IMR-90 (cell line): ENCODE measurements at regions not wholly inside any gene's neighbourhood (a gene's known extent, or its start where the extent isn't known, plus 50 kb on each side); places are given as distances from the start of the nearest gene placed in this dataset.

ENCODE experiments used
- ATAC-seq: fragments of 200-7000 bp; cut with Tn5 transposase; 2 replicates; pipeline ENCODE4 v1.9.1; 2020; ENCODE audit warnings: low read depth, mild to moderate bottlenecking, moderate library complexity
- BruUV-seq: library from RNA; stranded (reverse); fragments of 400-500 nt; replicated peaks from 2 replicates; lab custom pipeline; 2021; lab: Mats Ljungman, UMichigan
- CTCF ChIA-PET: fragments of 300-600 bp; formaldehyde crosslinking; extraction: SDS; loops from one replicate; lab custom pipeline; 2021; ENCODE audit warnings: antibody characterized with exemption; lab: Yijun Ruan, JAX
- POLR2A ChIA-PET: fragments of 300-600 bp; sonication (Branson Sonifier 250); formaldehyde crosslinking; loops from one replicate; lab custom pipeline; 2022; ENCODE audit warnings: antibody characterized with exemption; ENCODE audit not compliant: unreplicated experiment; lab: Charles Lee
- DNase-seq: peaks from one replicate; pipeline ENCODE4 v3.0.0; 2013
- H2AFZ ChIP-seq: replicated peaks from 2 replicates; pipeline ENCODE3; 2013; ENCODE audit warnings: low read length, mild to moderate bottlenecking; ENCODE audit not compliant: poor library complexity
- H2AK5ac ChIP-seq: 2 replicates; pipeline ENCODE4 v1.6.1; 2013; ENCODE audit warnings: low read depth, low read length, inconsistent platforms
- H2AK9ac ChIP-seq: replicated peaks from 2 replicates; pipeline ENCODE3; 2013; ENCODE audit warnings: mild to moderate bottlenecking, low read depth, low read length, moderate library complexity; ENCODE audit not compliant: poor library complexity
- H2BK120ac ChIP-seq: 2 replicates; pipeline ENCODE4 v1.6.1; 2013; ENCODE audit warnings: low read depth, low read length, inconsistent platforms
- H2BK15ac ChIP-seq: 3 replicates; pipeline ENCODE4 v1.6.1; 2013; ENCODE audit warnings: low read depth, low read length, inconsistent platforms
- H2BK20ac ChIP-seq: 2 replicates; pipeline ENCODE4 v1.6.1; 2013; ENCODE audit warnings: low read depth, mild to moderate bottlenecking, inconsistent platforms, low read length, moderate library complexity
- H2BK5ac ChIP-seq: 2 replicates; pipeline ENCODE4 v1.6.1; 2013; ENCODE audit warnings: mild to moderate bottlenecking, low read depth, low read length, inconsistent platforms; ENCODE audit not compliant: poor library complexity, severe bottlenecking
- H3K14ac ChIP-seq: replicated peaks from 2 replicates; pipeline ENCODE4 v1.6.1; 2013; ENCODE audit warnings: low read depth, low read length, inconsistent platforms
- H3K18ac ChIP-seq: 2 replicates; pipeline ENCODE4 v1.6.1; 2013; ENCODE audit warnings: low read depth, low read length, control low read depth
- H3K23ac ChIP-seq: 2 replicates; pipeline ENCODE4 v1.6.1; 2013; ENCODE audit warnings: low read depth, low read length, inconsistent platforms
- H3K27ac ChIP-seq: 2 replicates; pipeline ENCODE4 v1.5.1; 2013; ENCODE audit warnings: mild to moderate bottlenecking, control low read depth, low read length; ENCODE audit not compliant: insufficient read depth
- H3K27me3 ChIP-seq: 2 replicates; pipeline ENCODE4 v1.6.1; 2013; ENCODE audit warnings: low read length; ENCODE audit not compliant: control insufficient read depth, insufficient read depth
- H3K36me3 ChIP-seq: 2 replicates; pipeline ENCODE4 v1.6.1; 2013; ENCODE audit warnings: low read length, mixed read lengths; ENCODE audit not compliant: control insufficient read depth, insufficient read depth
- H3K4ac ChIP-seq: 2 replicates; pipeline ENCODE4 v1.6.1; 2013; ENCODE audit warnings: low read depth, low read length, inconsistent platforms
- H3K4me1 ChIP-seq: 2 replicates; pipeline ENCODE4 v1.6.1; 2013; ENCODE audit warnings: low read length, mixed read lengths; ENCODE audit not compliant: control insufficient read depth, insufficient read depth
- H3K4me2 ChIP-seq: 2 replicates; pipeline ENCODE4 v1.6.1; 2013; ENCODE audit warnings: low read depth, mild to moderate bottlenecking, control low read depth, low read length, moderate library complexity
- H3K4me3 ChIP-seq: 2 replicates; pipeline ENCODE4 v1.5.1; 2013; ENCODE audit warnings: low read depth, mild to moderate bottlenecking, control low read depth, low read length, moderate library complexity; ENCODE audit not compliant: insufficient read depth
- H3K56ac ChIP-seq: 2 replicates; pipeline ENCODE4 v1.6.1; 2013; ENCODE audit warnings: low read length, inconsistent platforms; ENCODE audit not compliant: insufficient read depth; ENCODE audit errors: extremely low read depth
- H3K79me1 ChIP-seq, 2 experiments: 2 replicates each; pipeline ENCODE4 v1.6.1; 2013; ENCODE audit warnings: low read length in 2 of 2, inconsistent platforms in 1 of 2, low read depth in 1 of 2
- H3K9ac ChIP-seq: 2 replicates; pipeline ENCODE4 v1.6.1; 2013; ENCODE audit warnings: low read depth, low read length, control low read depth
- H3K9me1 ChIP-seq: 2 replicates; pipeline ENCODE4 v1.6.1; 2013; ENCODE audit warnings: low read length, inconsistent platforms; ENCODE audit not compliant: insufficient read depth
- H3K9me3 ChIP-seq: 2 replicates; pipeline ENCODE4 v1.6.1; 2013; ENCODE audit warnings: low read length; ENCODE audit not compliant: control insufficient read depth, insufficient read depth
- H4K20me1 ChIP-seq: 2 replicates; pipeline ENCODE4 v1.6.1; 2013; ENCODE audit warnings: low read length, inconsistent platforms; ENCODE audit not compliant: insufficient read depth
- H4K5ac ChIP-seq: 2 replicates; pipeline ENCODE4 v1.6.1; 2013; ENCODE audit warnings: mild to moderate bottlenecking, low read depth, low read length, control low read depth
- H4K8ac ChIP-seq, 2 experiments: 2 replicates each; pipeline ENCODE4 v1.6.1; 2013; ENCODE audit warnings: low read depth in 2 of 2, low read length in 2 of 2, control low read depth in 1 of 2, inconsistent platforms in 1 of 2
- H4K91ac ChIP-seq: 2 replicates; pipeline ENCODE4 v1.6.1; 2013; ENCODE audit warnings: low read depth, low read length, inconsistent platforms; ENCODE audit not compliant: insufficient read depth
- POLR2A ChIP-seq: IDR thresholded peaks from 2 replicates; pipeline ENCODE4 v1.6.1; 2012; ENCODE audit warnings: mild to moderate bottlenecking, low read depth, low read length
- WGBS, 2 experiments: methylation state at CpG; one replicate each; pipeline versions ENCODE4 v1.1.5 to v1.1.7; 2013; ENCODE audit warnings: missing lambda C conversion rate in 2 of 2; ENCODE audit not compliant: insufficient read length in 1 of 2; ENCODE audit errors: extremely low coverage in 2 of 2; 5-methylcytosine and 5-hydroxymethylcytosine counted together
- dilution Hi-C: fragments of 300-500 bp; cut with HindIII; formaldehyde crosslinking; loops from one replicate; pipeline ENCODE4 v1.14.3; 2018; ENCODE audit warnings: low sequenced_read_pairs; ENCODE audit not compliant: unreplicated experiment
- in situ Hi-C: fragments of 300-500 bp; cut with MboI; formaldehyde crosslinking; loops from 3 replicates; pipeline ENCODE4 v1.14.3; 2019; ENCODE audit warnings: low sequenced_read_pairs, inconsistent platforms, mixed read lengths
- intact Hi-C: fragments of 100-400 bp; cut with micrococcal nuclease; formaldehyde crosslinking; loops from 2 replicates; pipeline ENCODE4 v1.10.0; 2022

DNA sequence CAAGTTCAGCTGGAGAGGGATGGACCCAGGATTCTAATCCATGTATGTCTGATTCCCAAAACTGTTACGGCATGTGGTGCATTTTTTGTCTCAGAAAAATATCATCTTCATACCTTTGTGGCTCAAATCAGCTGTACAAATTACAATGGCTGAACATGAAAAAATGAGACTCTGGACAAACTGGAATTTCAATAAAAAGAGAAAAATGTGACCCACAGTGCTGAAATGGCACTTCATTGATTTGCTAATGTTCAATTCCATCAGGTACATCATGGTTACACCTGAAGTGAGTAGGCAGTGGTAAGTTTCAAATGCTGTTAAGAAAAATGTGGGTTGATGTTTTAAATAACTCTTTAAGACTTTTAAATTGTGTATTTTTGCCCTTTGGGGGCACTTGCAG, 165.6 kb upstream of the CAND1 start:
- intact Hi-C loops (no loop called here), in situ Hi-C loops (no loop called here), dilution Hi-C loops (no loop called here)
- Histone ChIP-seq H2AK9ac (no peak overlapping the region), H3K23ac (no peak overlapping the region), H2AFZ (no peak overlapping the region), H3K18ac (no peak overlapping the region), H3K27ac (no peak overlapping the region), H2BK5ac (no peak overlapping the region), H3K56ac (no peak overlapping the region), H2BK15ac (no peak overlapping the region), H4K5ac (no peak overlapping the region), H2BK20ac (no peak overlapping the region), H3K4ac (no peak overlapping the region), H2BK120ac (no peak overlapping the region), H4K20me1 (no peaks in the 10 kb centered on the region), H3K14ac (no peak overlapping the region), H2AK5ac (no peak overlapping the region), H3K79me1 (no peaks in the 10 kb centered on the region), H3K9me1 (no peaks in the 10 kb centered on the region), H3K36me3 (no peaks in the 10 kb centered on the region), H3K27me3 (no peaks in the 10 kb centered on the region), H3K9me3 (no peaks in the 10 kb centered on the region), H3K4me2 (no peak overlapping the region), H4K91ac (no peak overlapping the region), H3K4me1 (no peaks in the 10 kb centered on the region), H3K9ac (no peak overlapping the region), H4K8ac (no peak overlapping the region), H3K4me3 (no peak overlapping the region)
- ATAC-seq (no peak), DNase-seq (no peak)
- TF ChIP-seq POLR2A = no peak
- ChIA-PET CTCF (no interaction called here), POLR2A (no interaction called here)
- no TSS peak for BruUV-seq
- no CpG with 5 or more reads among the region's 1 CpG for WGBS, 2 experiments
